BLaER1 (cell line): ENCODE measurements at regions not wholly inside any gene's neighbourhood (a gene's known extent, or its start where the extent isn't known, plus 50 kb on each side); places are given as distances from the start of the nearest gene placed in this dataset.
"Not testable (repeated sequence)": the region's sequence is repeated elsewhere in the genome, so short reads cannot be mapped to it uniquely, and the experiment has no call there.

Source experiments
- H3K27ac ChIP-seq: shearing (Covaris generic); formaldehyde crosslinking; 2 replicates; pipeline ENCODE4 v1.8.1; 2022
- H3K27me3 ChIP-seq: shearing (Covaris generic); formaldehyde crosslinking; 2 replicates; pipeline ENCODE4 v1.8.1; 2022
- H3K36me3 ChIP-seq: shearing (Covaris generic); formaldehyde crosslinking; 2 replicates; pipeline ENCODE4 v1.8.1; 2022
- H3K4me1 ChIP-seq: shearing (Covaris generic); formaldehyde crosslinking; 2 replicates; pipeline ENCODE4 v1.8.1; 2022
- H3K4me2 ChIP-seq: shearing (Covaris generic); formaldehyde crosslinking; 2 replicates; pipeline ENCODE4 v1.8.1; 2022
- H3K4me3 ChIP-seq: shearing (Covaris generic); formaldehyde crosslinking; 2 replicates; pipeline ENCODE4 v1.8.1; 2022
- H3K9ac ChIP-seq: shearing (Covaris generic); formaldehyde crosslinking; 2 replicates; pipeline ENCODE4 v1.8.1; 2022
- H3K9me3 ChIP-seq: shearing (Covaris generic); formaldehyde crosslinking; 2 replicates; pipeline ENCODE4 v1.8.1; 2022
- H4K20me1 ChIP-seq: shearing (Covaris generic); formaldehyde crosslinking; 2 replicates; pipeline ENCODE4 v1.8.1; 2022
- Cebpa-rat ChIP-seq: shearing (Covaris generic); IDR thresholded peaks from 2 replicates; pipeline ENCODE4 v1.8.1; 2022

GRCh38 chr1:59215766-59216291 lies 81.1 kb upstream of the FGGY start:
- H3K36me3 ChIP-seq = no peaks in the 10 kb centered on the region
- H3K4me3 ChIP-seq = no peak overlapping the region
- no peaks in the 10 kb centered on the region for H4K20me1 ChIP-seq
- H3K4me1 ChIP-seq = no peaks in the 10 kb centered on the region
- TF ChIP-seq Cebpa-rat = no peak
- no peak overlapping the region for H3K9ac ChIP-seq
- 0 out of 2 replicates have a peak, but pooled peaks cover 7% of the 10 kb centered on the region for H3K9me3 ChIP-seq
- H3K4me2 ChIP-seq = no peak overlapping the region
- H3K27me3 ChIP-seq = no peaks in the 10 kb centered on the region
- no peak overlapping the region for H3K27ac ChIP-seq

DNA sequence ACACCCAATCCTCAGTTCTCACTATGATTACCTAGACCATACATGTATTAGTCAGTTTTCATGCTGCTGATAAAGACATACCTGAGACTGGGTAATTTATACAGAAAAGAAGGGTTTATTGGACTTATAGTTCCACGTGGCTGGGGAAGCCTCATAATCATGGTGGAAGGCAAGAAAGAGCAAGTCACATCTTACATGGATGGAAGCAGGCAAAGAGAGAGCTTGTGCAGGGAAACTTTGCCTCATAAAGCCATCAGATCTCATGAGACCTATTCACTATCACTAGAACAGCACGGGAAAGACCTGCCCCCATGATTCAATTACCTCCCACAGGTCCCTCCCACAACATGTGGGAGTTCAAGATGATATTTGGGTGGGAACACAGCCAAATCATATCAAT lies 79.5 kb upstream of the FGGY start:
- H3K4me2 ChIP-seq, H3K9ac ChIP-seq, H3K4me1 ChIP-seq, H3K27me3 ChIP-seq, H3K27ac ChIP-seq, H3K9me3 ChIP-seq, H3K36me3 ChIP-seq, H3K4me3 ChIP-seq, H4K20me1 ChIP-seq: not testable (repeated sequence)

GRCh38 chr1:59218521-59219236 lies 78.2 kb upstream of the FGGY start:
- Histone ChIP-seq H3K27ac (no peak overlapping the region), H3K27me3 (no peaks in the 10 kb centered on the region), H3K4me3 (no peak overlapping the region), H4K20me1 (no peaks in the 10 kb centered on the region), H3K4me2 (no peak overlapping the region), H3K9me3 (0 out of 2 replicates have a peak, but pooled peaks cover 7% of the 10 kb centered on the region), H3K4me1 (no peaks in the 10 kb centered on the region), H3K9ac (no peak overlapping the region), H3K36me3 (no peaks in the 10 kb centered on the region)
- TF ChIP-seq Cebpa-rat = no peak

DNA sequence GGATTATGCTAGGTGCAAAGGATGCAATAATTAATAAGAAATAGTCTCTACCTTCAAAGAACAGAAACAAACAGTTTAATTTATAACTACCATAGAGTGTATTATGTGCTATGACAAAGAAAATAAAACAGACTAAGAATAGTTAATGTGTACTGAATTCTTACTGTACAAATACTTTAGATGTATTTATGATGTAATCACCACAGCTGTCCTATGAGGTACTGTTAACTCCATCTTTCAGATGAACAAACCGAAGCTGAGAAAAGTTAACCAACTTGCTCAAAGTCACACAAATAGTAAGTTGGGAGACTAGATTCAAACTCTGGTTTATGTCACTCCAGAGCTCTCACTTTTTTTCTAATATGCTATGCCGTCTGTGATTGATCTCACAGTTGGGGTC lies 77.0 kb upstream of the FGGY start:
- Histone ChIP-seq H3K27me3 (no peaks in the 10 kb centered on the region), H3K9me3 (0 out of 2 replicates have a peak, but pooled peaks cover 7% of the 10 kb centered on the region), H3K9ac (no peak overlapping the region), H3K27ac (no peak overlapping the region), H3K4me2 (no peak overlapping the region), H3K4me1 (no peaks in the 10 kb centered on the region), H3K36me3 (no peaks in the 10 kb centered on the region), H3K4me3 (no peak overlapping the region), H4K20me1 (no peaks in the 10 kb centered on the region)
- TF ChIP-seq Cebpa-rat = no peak

DNA sequence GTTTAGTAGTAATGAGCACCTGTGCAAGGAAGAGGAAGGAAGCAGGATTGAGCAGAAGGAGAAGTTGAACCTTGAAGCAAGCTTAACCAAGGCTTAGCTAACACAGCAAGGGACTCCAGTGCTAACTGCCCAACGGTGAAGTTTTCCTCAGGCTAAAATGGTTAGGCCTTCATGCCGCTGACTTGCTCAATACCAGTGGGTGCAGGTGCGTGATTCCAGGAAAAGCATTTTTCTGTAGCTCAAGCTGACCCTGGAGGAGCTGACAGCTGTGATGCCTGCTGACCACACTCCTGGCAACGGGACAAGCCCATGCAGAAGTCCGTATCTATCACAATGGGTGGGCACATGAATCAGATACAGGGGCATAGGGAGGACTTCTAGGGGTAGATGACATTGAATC lies 76.5 kb upstream of the FGGY start:
- no peaks in the 10 kb centered on the region for H4K20me1 ChIP-seq
- H3K4me3 ChIP-seq = no peak overlapping the region
- no peak for TF ChIP-seq Cebpa-rat
- H3K9me3 ChIP-seq = 0 out of 2 replicates have a peak, but pooled peaks cover 7% of the 10 kb centered on the region
- H3K27ac ChIP-seq = no peak overlapping the region
- H3K9ac ChIP-seq = no peak overlapping the region
- no peaks in the 10 kb centered on the region for H3K27me3 ChIP-seq
- no peaks in the 10 kb centered on the region for H3K4me1 ChIP-seq
- no peaks in the 10 kb centered on the region for H3K36me3 ChIP-seq
- no peak overlapping the region for H3K4me2 ChIP-seq

DNA sequence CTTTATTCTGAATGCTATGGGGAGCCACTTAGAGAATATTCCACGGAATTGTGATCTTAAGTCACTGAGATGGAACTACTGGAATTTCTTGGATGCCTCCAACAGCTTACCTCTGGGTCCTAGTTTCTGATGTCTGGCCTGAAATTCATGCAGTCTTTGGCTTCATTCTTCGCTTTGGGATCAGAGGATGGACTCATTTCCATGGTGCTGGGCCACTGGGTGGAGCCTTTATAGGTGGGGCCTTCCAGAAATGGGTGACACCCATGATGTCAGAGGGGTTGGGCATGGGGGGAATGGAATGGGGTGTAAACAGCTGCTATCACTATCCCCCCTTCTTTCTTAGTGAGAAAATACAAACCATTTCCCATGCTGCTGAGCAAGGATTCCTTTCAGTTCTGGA lies 73.7 kb upstream of the FGGY start:
- Histone ChIP-seq H3K36me3 (no peaks in the 10 kb centered on the region), H4K20me1 (no peaks in the 10 kb centered on the region), H3K4me3 (no peak overlapping the region), H3K27me3 (no peaks in the 10 kb centered on the region), H3K4me1 (no peaks in the 10 kb centered on the region), H3K27ac (no peak overlapping the region), H3K4me2 (no peak overlapping the region), H3K9me3 (no peaks in the 10 kb centered on the region), H3K9ac (no peak overlapping the region)
- no peak for TF ChIP-seq Cebpa-rat

DNA sequence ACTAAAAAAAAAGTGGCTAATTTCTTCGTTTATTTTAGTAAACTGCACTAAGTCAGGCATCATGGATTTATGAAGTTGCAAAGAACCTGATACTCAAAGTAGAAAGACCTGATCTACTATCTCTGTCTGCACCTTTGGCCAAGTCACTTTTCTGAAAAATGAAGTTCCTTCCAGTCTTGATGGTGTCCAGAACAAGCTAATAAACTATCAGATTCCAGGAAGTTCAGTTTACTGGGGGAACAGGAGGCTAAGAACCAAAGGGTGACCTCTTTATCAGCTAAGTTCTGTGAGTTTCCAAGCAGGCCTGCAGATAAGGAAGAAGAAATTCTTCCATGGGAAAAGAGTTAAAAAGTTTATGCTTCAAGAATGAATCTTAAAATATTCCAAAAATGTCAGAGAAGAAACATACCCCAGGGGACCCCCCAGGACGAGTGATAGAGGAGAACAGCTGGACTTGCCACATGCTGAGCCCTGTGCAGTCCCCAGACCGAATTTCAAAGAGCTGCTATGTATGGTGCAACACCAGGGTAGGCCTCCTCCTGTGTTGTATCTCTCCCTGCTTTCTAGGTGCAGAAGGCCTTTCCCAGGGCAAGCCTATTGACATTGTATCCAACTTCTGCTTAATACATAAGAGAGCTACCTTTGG lies 72.8 kb upstream of the FGGY start:
- TF ChIP-seq Cebpa-rat = no peak
- Histone ChIP-seq H3K4me3 (no peak overlapping the region), H3K36me3 (no peaks in the 10 kb centered on the region), H3K4me2 (no peak overlapping the region), H4K20me1 (no peaks in the 10 kb centered on the region), H3K27ac (no peak overlapping the region), H3K4me1 (peaks cover 5% of the 10 kb centered on the region), H3K9ac (no peak overlapping the region), H3K9me3 (no peaks in the 10 kb centered on the region), H3K27me3 (no peaks in the 10 kb centered on the region)

DNA sequence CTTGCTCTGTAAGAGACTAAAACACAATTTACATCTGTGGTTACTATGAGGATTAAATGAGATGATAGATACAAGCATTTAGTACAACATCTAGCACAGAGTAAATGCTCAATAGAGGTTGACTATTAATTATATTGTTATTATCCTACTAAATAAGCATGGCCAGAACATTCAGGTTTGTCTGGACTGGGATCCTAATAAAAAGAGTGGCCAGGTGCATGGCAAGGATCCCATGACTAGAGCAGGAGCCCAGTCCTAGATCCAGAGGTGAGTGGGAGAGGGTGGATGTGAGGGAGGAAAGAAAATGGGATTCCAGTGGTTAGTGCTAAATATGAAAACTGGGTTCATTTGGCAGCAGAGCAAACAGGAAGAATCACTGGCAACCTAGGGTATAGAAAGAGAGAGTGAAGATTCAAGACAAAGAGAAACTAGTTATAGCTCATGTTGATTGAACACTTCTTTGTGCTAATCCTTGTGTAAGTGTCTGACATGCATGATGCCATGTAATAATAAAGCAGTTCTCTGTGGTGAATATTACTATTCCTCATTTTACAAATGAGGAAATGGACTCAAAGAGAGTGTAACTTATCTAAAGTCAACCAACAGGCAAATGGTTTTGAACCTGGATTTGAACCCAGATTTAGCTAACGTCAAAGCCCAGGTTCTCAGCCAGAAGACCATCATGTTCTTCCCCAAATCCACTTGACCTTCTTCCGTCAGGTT lies 71.1 kb upstream of the FGGY start:
- Histone ChIP-seq H3K27ac (no peak overlapping the region), H3K27me3 (no peaks in the 10 kb centered on the region), H3K4me1 (peaks cover 10% of the 10 kb centered on the region), H3K36me3 (no peaks in the 10 kb centered on the region), H4K20me1 (no peaks in the 10 kb centered on the region), H3K9me3 (no peaks in the 10 kb centered on the region), H3K4me2 (no peak overlapping the region), H3K9ac (no peak overlapping the region), H3K4me3 (no peak overlapping the region)
- no peak for TF ChIP-seq Cebpa-rat

DNA sequence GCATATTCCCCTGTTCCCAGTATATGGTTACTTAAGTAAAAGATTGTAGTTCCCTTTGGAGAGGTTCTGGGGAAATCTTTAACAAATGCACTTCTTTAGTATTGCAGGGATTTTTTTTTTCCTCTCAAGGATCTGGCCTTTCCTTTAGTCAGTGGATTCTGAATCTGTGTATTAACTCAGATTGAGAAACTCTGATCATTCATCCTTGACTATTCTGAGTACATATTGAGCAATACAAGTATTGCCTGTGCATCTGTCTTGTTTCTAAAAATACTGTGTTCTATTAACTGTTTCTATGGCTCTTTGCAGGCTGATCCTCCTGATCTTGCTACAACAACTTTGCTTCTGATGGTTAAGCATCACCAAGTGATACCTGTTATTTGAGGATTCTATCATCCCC lies 67.8 kb upstream of the FGGY start:
- Histone ChIP-seq H3K4me2 (peak overlapping the region; percentile 32), H3K9me3 (no peaks in the 10 kb centered on the region), H3K36me3 (no peaks in the 10 kb centered on the region), H3K27ac (no peak overlapping the region), H3K4me3 (no peak overlapping the region), H4K20me1 (no peaks in the 10 kb centered on the region), H3K27me3 (no peaks in the 10 kb centered on the region), H3K4me1 (peaks cover 10% of the 10 kb centered on the region), H3K9ac (no peak overlapping the region)
- TF ChIP-seq Cebpa-rat = peak; percentile 70; the same call in 1 of the 2 replicates

- TF ChIP-seq Cebpa-rat = no peak
- no peak overlapping the region for H3K4me3 ChIP-seq
- no peaks in the 10 kb centered on the region for H4K20me1 ChIP-seq
- no peak overlapping the region for H3K27ac ChIP-seq
- no peaks in the 10 kb centered on the region for H3K27me3 ChIP-seq
- peaks cover 10% of the 10 kb centered on the region for H3K4me1 ChIP-seq
- H3K9me3 ChIP-seq = no peaks in the 10 kb centered on the region
- no peaks in the 10 kb centered on the region for H3K36me3 ChIP-seq
- no peak overlapping the region for H3K9ac ChIP-seq
- no peak overlapping the region for H3K4me2 ChIP-seq
These were observed 66.3 kb upstream of the FGGY start for GRCh38 chr1:59230622-59231021.
